Neuron (in vitro differentiated cells): ENCODE measurements at regions not wholly inside any gene's neighbourhood (a gene's known extent, or its start where the extent isn't known, plus 50 kb on each side); places are given as distances from the start of the nearest gene placed in this dataset.

Experiments used
- H2AFZ ChIP-seq: one replicate; pipeline ENCODE4 v1.6.1; 2013; ENCODE audit warnings: low read depth, mild to moderate bottlenecking, inconsistent platforms, low read length, moderate library complexity
- H3K27me3 ChIP-seq: one replicate; pipeline ENCODE4 v1.6.1; 2013; ENCODE audit warnings: low read length; ENCODE audit not compliant: insufficient read depth
- H3K36me3 ChIP-seq: one replicate; pipeline ENCODE4 v1.6.1; 2013; ENCODE audit warnings: low read length; ENCODE audit not compliant: insufficient read depth
- H3K4me1 ChIP-seq: one replicate; pipeline ENCODE4 v1.6.1; 2013; ENCODE audit warnings: low read length; ENCODE audit not compliant: insufficient read depth
- H3K4me3 ChIP-seq: 2 replicates; pipeline ENCODE4 v1.5.1; 2013; ENCODE audit warnings: mild to moderate bottlenecking, low read length, moderate library complexity
- H3K9me3 ChIP-seq: one replicate; pipeline ENCODE4 v1.6.1; 2013; ENCODE audit warnings: low read length

DNA sequence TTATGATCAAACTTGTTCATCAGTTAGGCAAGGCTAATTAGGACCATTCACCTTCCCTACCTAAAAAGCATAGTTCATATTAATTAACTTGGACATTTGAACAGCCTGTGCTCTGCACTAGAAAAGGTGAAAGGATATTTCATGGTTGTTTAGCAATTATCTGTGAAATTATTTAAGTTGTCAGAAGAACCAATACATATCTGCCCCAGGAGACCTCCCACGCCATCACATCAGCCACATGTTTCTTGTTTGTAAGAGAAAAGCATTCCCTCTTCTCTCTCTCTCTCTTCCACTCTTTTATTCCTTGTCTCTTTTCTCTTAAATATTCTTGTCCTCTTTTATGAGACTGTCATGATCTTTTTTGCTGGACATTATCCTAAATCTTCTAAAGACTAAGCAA, 282.0 kb upstream of the RND3 start:
- Histone ChIP-seq H3K4me3 (no peak overlapping the region), H2AFZ (no peak overlapping the region), H3K27me3 (no peaks in the 10 kb centered on the region), H3K36me3 (no peaks in the 10 kb centered on the region), H3K4me1 (peaks cover 31% of the 10 kb centered on the region), H3K9me3 (no peaks in the 10 kb centered on the region)

DNA sequence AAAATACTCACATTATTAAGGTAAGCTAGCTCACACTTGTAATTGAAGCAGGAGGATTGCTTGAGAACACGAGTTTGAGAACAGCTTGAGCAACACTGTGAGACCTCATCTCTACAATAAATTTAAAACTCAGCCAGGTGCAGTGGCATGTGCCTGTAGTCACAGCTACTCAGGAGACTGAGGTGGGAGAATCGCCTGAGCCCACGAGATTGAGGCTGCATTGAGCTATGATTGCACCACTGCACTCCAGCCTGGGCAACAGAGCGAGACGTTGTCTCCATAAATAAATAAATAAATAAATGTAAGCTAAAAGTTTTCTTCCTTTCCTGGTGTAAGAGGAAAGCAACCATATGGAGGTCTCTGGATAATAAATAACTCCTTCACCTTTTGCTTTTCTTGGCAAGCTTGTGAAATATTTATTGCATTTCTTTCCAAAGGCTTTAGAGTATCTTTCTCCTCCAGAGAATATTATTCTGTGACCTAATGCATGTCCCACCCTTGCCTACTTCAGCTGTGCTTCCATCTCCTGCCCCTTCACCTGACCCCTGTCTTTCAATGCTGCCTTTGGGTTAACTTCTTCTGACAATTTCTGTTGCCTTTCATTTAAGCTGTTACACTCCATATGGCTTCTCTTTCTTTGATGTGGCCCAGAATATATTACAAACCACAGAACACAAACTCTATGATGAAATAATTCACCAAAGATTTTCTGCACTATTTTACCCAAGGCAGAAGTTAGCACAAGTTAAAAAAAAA, 280.7 kb upstream of the RND3 start:
- Histone ChIP-seq H3K4me1 (peaks cover 31% of the 10 kb centered on the region), H2AFZ (peak overlapping the region; percentile 20), H3K9me3 (no peaks in the 10 kb centered on the region), H3K27me3 (no peaks in the 10 kb centered on the region), H3K4me3 (no peak overlapping the region), H3K36me3 (no peaks in the 10 kb centered on the region)

DNA sequence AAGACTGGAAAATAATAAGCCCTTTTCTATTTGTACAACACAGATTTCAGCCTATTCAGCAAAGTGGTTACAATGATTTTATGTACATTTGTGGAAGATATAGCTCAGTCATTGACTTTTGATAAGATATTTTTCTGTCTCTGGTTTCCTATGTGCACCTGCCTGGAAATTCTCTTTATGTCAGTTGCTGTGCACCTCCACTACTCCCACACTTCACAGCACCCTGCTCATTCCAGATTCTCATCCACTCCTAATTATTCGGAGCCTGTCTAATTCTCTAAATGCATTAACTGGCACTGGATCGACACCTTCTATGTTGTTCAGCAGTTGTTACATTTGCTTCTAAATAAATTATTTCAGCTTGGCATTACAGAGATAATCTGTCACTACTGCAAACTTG, 275.1 kb upstream of the RND3 start:
- H3K36me3 ChIP-seq = no peaks in the 10 kb centered on the region

DNA sequence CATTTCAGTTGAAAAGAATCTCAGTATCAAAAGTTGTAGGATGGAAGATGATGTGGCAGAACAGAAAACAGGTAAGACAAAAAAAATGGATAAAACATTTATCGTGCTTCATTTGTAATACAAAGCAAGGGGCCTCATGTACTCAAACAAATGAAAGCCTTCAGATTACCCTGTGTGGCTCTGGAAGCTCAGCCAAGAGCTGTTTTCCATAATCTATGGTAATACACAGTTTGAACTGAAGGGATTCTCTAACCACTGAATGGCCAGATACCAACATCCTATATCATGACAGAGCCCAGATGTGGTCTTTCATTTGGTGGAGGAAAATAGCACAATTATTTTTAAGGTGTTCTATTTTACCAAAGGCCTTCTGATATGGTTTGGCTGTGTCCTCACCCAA, 272.1 kb upstream of the RND3 start:
- no peaks in the 10 kb centered on the region for H3K27me3 ChIP-seq
- H3K4me1 ChIP-seq = peaks cover 7% of the 10 kb centered on the region
- H3K9me3 ChIP-seq = no peaks in the 10 kb centered on the region
- no peaks in the 10 kb centered on the region for H3K36me3 ChIP-seq
- H3K4me3 ChIP-seq = no peak overlapping the region
- H2AFZ ChIP-seq = no peak overlapping the region

More for the DNA sequence above, 275.1 kb upstream of the RND3 start:
- Histone ChIP-seq H2AFZ (no peak overlapping the region), H3K4me1 (peaks cover 7% of the 10 kb centered on the region), H3K9me3 (no peaks in the 10 kb centered on the region), H3K4me3 (no peak overlapping the region), H3K27me3 (no peaks in the 10 kb centered on the region)

DNA sequence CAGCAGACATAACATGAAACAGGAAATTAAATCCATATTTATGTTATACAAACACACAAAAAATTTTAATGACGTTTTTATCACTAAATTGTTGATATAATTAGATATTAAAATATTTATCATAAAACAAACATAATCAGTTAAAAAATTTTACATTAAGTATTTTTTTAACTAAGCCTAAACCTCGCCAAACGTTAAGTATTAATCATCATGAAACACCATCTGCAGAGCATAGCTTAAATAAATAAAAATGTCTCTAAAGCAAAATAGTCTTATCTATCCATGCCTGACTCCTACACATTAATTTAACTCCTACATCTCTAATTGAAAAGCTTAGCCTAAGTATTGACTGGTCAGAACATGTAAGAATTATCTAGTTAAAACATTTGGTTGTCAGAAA, 271.6 kb upstream of the RND3 start:
- no peaks in the 10 kb centered on the region for H3K9me3 ChIP-seq

DNA sequence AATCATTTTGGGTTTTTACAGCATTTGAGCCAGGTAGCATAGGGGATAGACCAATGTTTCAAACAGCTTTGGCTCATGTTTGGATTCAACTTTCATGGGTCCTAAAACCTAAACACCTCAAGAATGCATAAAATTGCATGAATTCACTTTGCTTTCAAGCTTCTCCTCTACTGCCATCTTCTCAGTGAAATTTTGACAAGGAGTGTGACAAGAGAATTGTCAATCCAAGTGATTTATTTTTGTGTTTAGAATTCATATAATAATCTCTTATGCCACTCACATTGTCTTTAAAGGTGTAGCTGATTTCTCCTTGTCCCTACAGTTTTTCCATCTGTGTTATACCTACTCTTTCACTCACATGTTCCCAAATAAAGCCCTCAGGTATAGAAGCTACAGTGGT, 264.8 kb upstream of the RND3 start:
- H3K27me3 ChIP-seq = no peaks in the 10 kb centered on the region
- no peaks in the 10 kb centered on the region for H3K36me3 ChIP-seq
- H3K9me3 ChIP-seq = no peaks in the 10 kb centered on the region
- no peak overlapping the region for H2AFZ ChIP-seq
- peaks cover 7% of the 10 kb centered on the region for H3K4me1 ChIP-seq
- H3K4me3 ChIP-seq = no peak overlapping the region

More for the DNA sequence above, 271.6 kb upstream of the RND3 start:
- Histone ChIP-seq H2AFZ (no peak overlapping the region), H3K36me3 (no peaks in the 10 kb centered on the region), H3K4me1 (peaks cover 7% of the 10 kb centered on the region), H3K27me3 (no peaks in the 10 kb centered on the region), H3K4me3 (no peak overlapping the region)

DNA sequence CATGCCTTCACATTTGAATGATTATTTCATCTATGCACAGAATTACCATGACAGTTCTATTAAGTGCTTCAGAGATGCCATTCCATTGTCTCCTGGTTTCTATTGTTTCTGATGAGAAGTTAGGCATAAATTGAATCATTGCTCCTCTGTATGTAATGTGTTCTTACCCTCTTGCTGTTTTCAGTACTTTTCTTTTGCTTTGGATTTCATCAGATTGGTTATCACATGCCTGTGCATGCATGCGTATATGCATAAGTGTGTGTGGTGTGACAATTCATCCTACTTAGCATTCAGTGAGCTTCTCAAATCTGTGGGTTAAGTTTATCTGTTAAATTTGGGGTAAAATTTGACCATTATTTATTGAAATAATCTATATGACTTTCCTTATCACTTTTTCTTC, 263.3 kb upstream of the RND3 start:
- Histone ChIP-seq H3K4me1 (peaks cover 7% of the 10 kb centered on the region), H3K36me3 (no peaks in the 10 kb centered on the region), H3K9me3 (no peaks in the 10 kb centered on the region)

DNA sequence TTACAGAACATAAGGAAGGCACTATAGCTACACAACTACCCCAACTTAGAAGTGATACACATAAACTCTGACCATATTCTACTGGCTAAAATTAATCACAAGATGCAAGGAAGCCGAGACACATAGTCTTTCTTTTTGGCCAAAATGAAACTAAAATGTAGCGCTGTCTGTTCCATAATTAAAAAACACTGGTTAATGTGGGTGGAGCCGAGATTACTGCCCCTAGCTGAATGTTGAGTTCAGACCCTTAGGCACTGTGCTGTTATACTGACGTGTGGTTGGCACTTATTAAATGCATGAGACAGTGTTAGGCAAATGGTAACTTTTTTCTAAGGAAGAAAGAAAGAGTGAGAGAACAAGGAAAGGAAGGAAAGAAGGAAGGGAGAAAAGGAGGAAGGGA, 254.6 kb upstream of the RND3 start:
- H3K4me3 ChIP-seq = no peak overlapping the region
- H2AFZ ChIP-seq = no peak overlapping the region
- no peaks in the 10 kb centered on the region for H3K9me3 ChIP-seq
- H3K27me3 ChIP-seq = no peaks in the 10 kb centered on the region
- H3K4me1 ChIP-seq = peaks cover 3% of the 10 kb centered on the region
- no peaks in the 10 kb centered on the region for H3K36me3 ChIP-seq

More for the DNA sequence above, 263.3 kb upstream of the RND3 start:
- Histone ChIP-seq H2AFZ (no peak overlapping the region), H3K4me3 (no peak overlapping the region), H3K27me3 (no peaks in the 10 kb centered on the region)

DNA sequence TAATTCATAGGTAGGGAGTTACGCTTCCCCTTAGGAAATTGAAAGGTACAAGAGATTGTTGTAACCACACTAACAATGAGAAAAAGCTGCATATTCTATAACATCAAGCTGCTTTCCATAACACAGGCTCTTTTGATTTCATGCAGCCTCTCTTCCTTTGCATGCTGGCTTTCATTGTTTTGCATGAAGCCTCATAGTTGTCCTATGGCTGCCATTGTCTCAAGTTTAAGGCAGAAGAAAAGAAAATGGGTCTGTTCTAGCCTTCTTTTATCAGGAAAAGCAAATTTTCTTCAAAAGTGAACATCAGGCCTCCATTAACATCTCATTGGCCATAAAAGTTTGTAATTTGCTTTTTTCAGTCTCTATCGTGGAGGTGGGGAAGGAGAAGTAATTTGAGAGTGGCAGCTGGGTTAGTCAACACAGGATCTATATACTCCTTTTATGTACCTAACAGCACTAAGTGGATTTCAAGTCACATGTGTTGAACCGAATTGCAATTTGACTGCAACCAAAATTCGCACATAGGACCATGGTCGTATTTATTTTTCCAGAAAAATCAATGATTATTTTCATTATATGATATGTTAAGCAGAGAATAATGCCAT, 248.5 kb upstream of the RND3 start:
- H3K36me3 ChIP-seq = no peaks in the 10 kb centered on the region

DNA sequence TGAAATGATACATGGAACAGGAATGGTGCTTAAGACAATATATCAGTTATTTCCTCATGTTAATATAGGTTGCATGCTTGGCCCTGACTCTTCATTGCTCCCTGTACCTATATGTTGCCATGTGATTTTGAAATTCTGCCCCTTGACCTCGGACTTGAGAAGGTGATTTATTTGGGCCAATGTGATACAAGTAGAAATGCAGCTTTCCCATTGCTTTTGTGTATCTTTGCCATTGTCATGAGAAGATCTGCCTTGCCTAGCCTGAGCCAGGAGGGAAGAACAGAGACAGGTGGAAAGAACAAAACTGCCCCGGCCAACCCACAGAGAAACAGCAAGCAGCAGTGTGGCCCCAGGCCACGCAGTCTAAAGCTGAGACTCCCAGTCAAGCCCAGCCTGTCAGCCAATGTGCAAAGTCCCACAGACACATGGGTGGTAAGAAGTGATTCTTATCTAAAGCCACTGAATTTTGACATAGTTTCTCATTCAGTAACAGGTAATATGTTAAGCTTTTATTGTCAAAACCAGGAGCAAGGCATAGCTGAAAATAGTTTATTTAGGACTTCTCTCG, 245.7 kb upstream of the RND3 start:
- H3K4me3 ChIP-seq = no peak overlapping the region
- H2AFZ ChIP-seq = no peak overlapping the region
- H3K4me1 ChIP-seq = peaks cover 9% of the 10 kb centered on the region
- no peaks in the 10 kb centered on the region for H3K9me3 ChIP-seq
- no peaks in the 10 kb centered on the region for H3K27me3 ChIP-seq
- H3K36me3 ChIP-seq = no peaks in the 10 kb centered on the region

More for the DNA sequence above, 248.5 kb upstream of the RND3 start:
- H3K4me3 ChIP-seq = no peak overlapping the region
- H3K27me3 ChIP-seq = no peaks in the 10 kb centered on the region
- H3K4me1 ChIP-seq = peaks cover 9% of the 10 kb centered on the region
- no peak overlapping the region for H2AFZ ChIP-seq
- H3K9me3 ChIP-seq = no peaks in the 10 kb centered on the region

DNA sequence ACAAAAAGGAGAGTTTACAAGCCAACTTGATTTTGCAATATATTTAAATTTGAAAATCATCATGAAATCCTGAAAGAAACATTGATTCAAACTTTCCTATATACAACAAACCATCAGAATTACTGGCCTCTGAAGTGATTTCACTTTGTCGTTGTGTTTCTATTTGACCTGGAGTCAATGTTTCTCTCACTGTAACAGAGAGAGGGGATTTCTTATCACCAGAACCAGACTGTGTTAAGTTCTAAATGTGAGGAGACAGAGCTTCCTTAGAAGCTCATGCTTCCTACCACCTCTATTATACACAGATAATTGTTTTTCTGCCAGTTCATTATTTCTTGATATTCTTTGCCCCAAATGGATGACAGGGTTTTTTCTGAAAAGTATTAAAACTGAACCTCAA, 245.0 kb upstream of the RND3 start:
- Histone ChIP-seq H3K4me1 (peaks cover 9% of the 10 kb centered on the region), H3K4me3 (no peak overlapping the region), H3K36me3 (no peaks in the 10 kb centered on the region), H3K9me3 (no peaks in the 10 kb centered on the region), H2AFZ (no peak overlapping the region), H3K27me3 (no peaks in the 10 kb centered on the region)

DNA sequence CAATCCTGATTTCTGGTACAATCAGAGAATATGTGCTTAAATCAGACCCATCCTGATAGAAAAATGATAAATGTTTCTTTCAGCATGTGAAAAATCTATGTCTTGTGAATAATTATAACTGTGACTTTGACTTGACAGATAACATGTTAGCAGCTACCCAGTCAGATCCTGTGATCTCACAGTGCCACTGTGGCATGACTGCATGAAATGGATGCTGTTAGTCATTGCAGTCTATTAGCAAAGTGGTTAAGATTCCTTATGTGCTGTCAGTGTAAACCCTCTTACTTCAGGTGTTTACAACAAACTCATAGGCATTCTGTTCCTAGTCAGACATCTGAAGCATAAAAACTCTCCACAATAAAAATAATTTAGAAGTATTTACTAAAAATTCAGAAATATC, 244.6 kb upstream of the RND3 start:
- H2AFZ ChIP-seq = no peak overlapping the region

DNA sequence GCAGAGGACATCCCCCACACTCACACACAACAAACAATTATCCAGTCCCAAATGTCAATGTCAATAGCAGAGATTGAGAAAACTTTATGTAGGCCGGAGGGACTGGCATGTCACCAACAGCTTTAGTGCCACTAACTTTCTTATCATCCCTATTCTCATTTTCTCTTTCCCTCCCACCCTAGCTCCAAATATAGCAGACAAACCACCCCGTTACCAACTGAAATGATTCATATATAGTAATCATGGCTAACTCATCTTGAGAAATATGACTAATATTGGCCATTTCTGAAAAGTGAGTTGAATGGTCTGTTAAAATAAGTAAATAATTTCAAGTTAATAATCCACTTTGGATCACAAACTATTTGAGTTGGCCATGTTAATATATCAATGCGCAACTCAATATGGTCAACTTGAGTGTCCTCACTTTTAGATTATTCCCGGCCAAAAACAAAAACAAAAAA, 242.1 kb upstream of the RND3 start:
- no peaks in the 10 kb centered on the region for H3K4me1 ChIP-seq
- H3K9me3 ChIP-seq = peaks cover 4% of the 10 kb centered on the region
- no peaks in the 10 kb centered on the region for H3K27me3 ChIP-seq
- H3K4me3 ChIP-seq = no peak overlapping the region
- no peaks in the 10 kb centered on the region for H3K36me3 ChIP-seq
- H2AFZ ChIP-seq = no peak overlapping the region

More for the DNA sequence above, 244.6 kb upstream of the RND3 start:
- Histone ChIP-seq H3K4me1 (peaks cover 9% of the 10 kb centered on the region), H3K27me3 (no peaks in the 10 kb centered on the region), H3K4me3 (no peak overlapping the region), H3K9me3 (no peaks in the 10 kb centered on the region), H3K36me3 (no peaks in the 10 kb centered on the region)
